ENCODE measurements at regions not wholly inside any gene's neighbourhood (a gene's known extent, or its start where the extent isn't known, plus 50 kb on each side); places are given as distances from the start of the nearest gene placed in this dataset.

- BruUV-seq (replicated peaks) = no TSS peak
- H3K36me3 Mint-ChIP-seq (ENCODE audit: insufficient read depth, unreplicated experiment) = no peaks in the 10 kb centered on the region
- no peaks in the 10 kb centered on the region for H3K9me3 Mint-ChIP-seq (ENCODE audit: low read depth, unreplicated experiment)
- CTCF ChIA-PET = interaction anchor here (0.6 kb wide), 1 partner anchor 132 kb away, joined by 4 read pairs; no protein-coding TSS in a partner anchor
- no peak for DNase-seq
- intact Hi-C loops (cut with micrococcal nuclease; ENCODE audit: unreplicated experiment) = no loop called here
- no peak overlapping the region for H3K27ac Mint-ChIP-seq (ENCODE audit: unreplicated experiment)
- no peak overlapping the region for H3K4me3 Mint-ChIP-seq (ENCODE audit: low read depth, unreplicated experiment)
- no peaks in the 10 kb centered on the region for H3K4me1 Mint-ChIP-seq (ENCODE audit: low read depth, unreplicated experiment)
- no peaks in the 10 kb centered on the region for H3K27me3 Mint-ChIP-seq (ENCODE audit: unreplicated experiment)
- TF ChIP-seq, protein P1, sequence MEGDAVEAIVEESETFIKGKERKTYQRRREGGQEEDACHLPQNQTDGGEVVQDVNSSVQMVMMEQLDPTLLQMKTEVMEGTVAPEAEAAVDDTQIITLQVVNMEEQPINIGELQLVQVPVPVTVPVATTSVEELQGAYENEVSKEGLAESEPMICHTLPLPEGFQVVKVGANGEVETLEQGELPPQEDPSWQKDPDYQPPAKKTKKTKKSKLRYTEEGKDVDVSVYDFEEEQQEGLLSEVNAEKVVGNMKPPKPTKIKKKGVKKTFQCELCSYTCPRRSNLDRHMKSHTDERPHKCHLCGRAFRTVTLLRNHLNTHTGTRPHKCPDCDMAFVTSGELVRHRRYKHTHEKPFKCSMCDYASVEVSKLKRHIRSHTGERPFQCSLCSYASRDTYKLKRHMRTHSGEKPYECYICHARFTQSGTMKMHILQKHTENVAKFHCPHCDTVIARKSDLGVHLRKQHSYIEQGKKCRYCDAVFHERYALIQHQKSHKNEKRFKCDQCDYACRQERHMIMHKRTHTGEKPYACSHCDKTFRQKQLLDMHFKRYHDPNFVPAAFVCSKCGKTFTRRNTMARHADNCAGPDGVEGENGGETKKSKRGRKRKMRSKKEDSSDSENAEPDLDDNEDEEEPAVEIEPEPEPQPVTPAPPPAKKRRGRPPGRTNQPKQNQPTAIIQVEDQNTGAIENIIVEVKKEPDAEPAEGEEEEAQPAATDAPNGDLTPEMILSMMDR (IDR thresholded peaks at IDR 0.05; ENCODE audit: unreplicated experiment) = no peak
Measured at GRCh38 chr21:15436031-15436430, 293.8 kb upstream of the USP25 start.

- intact Hi-C loops (cut with micrococcal nuclease; ENCODE audit: unreplicated experiment) = no loop called here
- no peaks in the 10 kb centered on the region for H3K9me3 Mint-ChIP-seq (ENCODE audit: low read depth, unreplicated experiment)
- H3K27ac Mint-ChIP-seq (ENCODE audit: unreplicated experiment) = no peak overlapping the region
- H3K36me3 Mint-ChIP-seq (ENCODE audit: insufficient read depth, unreplicated experiment) = no peaks in the 10 kb centered on the region
- no TSS peak for BruUV-seq (replicated peaks)
- CTCF ChIA-PET = no interaction called here
- no peaks in the 10 kb centered on the region for H3K27me3 Mint-ChIP-seq (ENCODE audit: unreplicated experiment)
- no peaks in the 10 kb centered on the region for H3K4me1 Mint-ChIP-seq (ENCODE audit: low read depth, unreplicated experiment)
- H3K4me3 Mint-ChIP-seq (ENCODE audit: low read depth, unreplicated experiment) = no peak overlapping the region
- DNase-seq = no peak
- TF ChIP-seq, protein P1 (IDR thresholded peaks at IDR 0.05; ENCODE audit: unreplicated experiment) = no peak
Measured at GRCh38 chr21:15437883-15438282, 291.9 kb upstream of the USP25 start.

GRCh38 chr21:15439726-15440125, 290.1 kb upstream of the USP25 start:
- Mint-ChIP-seq H3K4me1 (ENCODE audit: low read depth, unreplicated experiment) (no peaks in the 10 kb centered on the region), H3K27ac (ENCODE audit: unreplicated experiment) (no peak overlapping the region), H3K9me3 (ENCODE audit: low read depth, unreplicated experiment) (no peaks in the 10 kb centered on the region), H3K36me3 (ENCODE audit: insufficient read depth, unreplicated experiment) (no peaks in the 10 kb centered on the region), H3K27me3 (ENCODE audit: unreplicated experiment) (no peaks in the 10 kb centered on the region), H3K4me3 (ENCODE audit: low read depth, unreplicated experiment) (no peak overlapping the region)
- CTCF ChIA-PET = interaction anchor here (0.7 kb wide), 1 partner anchor 31 kb away, joined by 8 read pairs; no protein-coding TSS in a partner anchor
- intact Hi-C loops (cut with micrococcal nuclease; ENCODE audit: unreplicated experiment) = no loop called here
- TF ChIP-seq, protein P1 (IDR thresholded peaks at IDR 0.05; ENCODE audit: unreplicated experiment) = no peak
- no peak for DNase-seq
- no TSS peak for BruUV-seq (replicated peaks)

DNA sequence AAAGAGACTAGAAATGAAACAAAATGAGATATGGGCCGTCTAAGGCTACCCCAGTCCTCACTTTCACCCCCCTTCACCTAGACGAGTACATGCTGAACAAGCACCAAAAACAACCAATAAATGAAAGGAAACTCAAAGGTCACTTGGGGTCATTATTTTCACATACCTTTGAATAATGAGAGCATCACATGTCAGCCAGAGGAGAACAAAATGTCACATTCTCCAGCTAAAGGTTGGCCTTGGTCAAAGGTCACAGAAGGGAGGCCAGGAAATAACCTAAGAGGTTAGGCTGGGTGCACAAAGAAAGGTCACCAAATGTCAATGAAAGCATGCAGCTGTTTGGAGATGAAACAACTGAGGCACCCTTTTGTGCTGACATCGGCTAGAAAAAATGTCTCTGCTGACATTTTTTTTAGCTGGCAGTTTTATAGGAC, 288.7 kb upstream of the USP25 start:
- Mint-ChIP-seq H3K27me3 (ENCODE audit: unreplicated experiment) (no peaks in the 10 kb centered on the region), H3K36me3 (ENCODE audit: insufficient read depth, unreplicated experiment) (no peaks in the 10 kb centered on the region), H3K4me1 (ENCODE audit: low read depth, unreplicated experiment) (no peaks in the 10 kb centered on the region), H3K4me3 (ENCODE audit: low read depth, unreplicated experiment) (no peak overlapping the region), H3K27ac (ENCODE audit: unreplicated experiment) (no peak overlapping the region), H3K9me3 (ENCODE audit: low read depth, unreplicated experiment) (no peaks in the 10 kb centered on the region)
- no peak for DNase-seq
- CTCF ChIA-PET = no interaction called here
- TF ChIP-seq, protein P1 (IDR thresholded peaks at IDR 0.05; ENCODE audit: unreplicated experiment) = no peak
- intact Hi-C loops (cut with micrococcal nuclease; ENCODE audit: unreplicated experiment) = no loop called here
- BruUV-seq (replicated peaks) = no TSS peak

All from Calu3 (cell line).